ENCODE measurements at regions not wholly inside any gene's neighbourhood (a gene's known extent, or its start where the extent isn't known, plus 50 kb on each side); places are given as distances from the start of the nearest gene placed in this dataset.
"Not testable (repeated sequence)": the region's sequence is repeated elsewhere in the genome, so short reads cannot be mapped to it uniquely, and the experiment has no call there.

- TF ChIP-seq, protein P1, sequence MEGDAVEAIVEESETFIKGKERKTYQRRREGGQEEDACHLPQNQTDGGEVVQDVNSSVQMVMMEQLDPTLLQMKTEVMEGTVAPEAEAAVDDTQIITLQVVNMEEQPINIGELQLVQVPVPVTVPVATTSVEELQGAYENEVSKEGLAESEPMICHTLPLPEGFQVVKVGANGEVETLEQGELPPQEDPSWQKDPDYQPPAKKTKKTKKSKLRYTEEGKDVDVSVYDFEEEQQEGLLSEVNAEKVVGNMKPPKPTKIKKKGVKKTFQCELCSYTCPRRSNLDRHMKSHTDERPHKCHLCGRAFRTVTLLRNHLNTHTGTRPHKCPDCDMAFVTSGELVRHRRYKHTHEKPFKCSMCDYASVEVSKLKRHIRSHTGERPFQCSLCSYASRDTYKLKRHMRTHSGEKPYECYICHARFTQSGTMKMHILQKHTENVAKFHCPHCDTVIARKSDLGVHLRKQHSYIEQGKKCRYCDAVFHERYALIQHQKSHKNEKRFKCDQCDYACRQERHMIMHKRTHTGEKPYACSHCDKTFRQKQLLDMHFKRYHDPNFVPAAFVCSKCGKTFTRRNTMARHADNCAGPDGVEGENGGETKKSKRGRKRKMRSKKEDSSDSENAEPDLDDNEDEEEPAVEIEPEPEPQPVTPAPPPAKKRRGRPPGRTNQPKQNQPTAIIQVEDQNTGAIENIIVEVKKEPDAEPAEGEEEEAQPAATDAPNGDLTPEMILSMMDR (IDR thresholded peaks at IDR 0.05; ENCODE audit: control insufficient read depth, extremely low read depth, insufficient read depth), result no peak
- no peak for DNase-seq (ENCODE audit: low read depth)
- no peak overlapping the region for H3K4me3 ChIP-seq (ENCODE audit: low read depth, low read length)
Measured at GRCh38 chrX:140087875-140088274, 122.6 kb upstream of the CXorf66 start.

- H3K4me3 ChIP-seq (ENCODE audit: low read depth, low read length), result no peak overlapping the region
- TF ChIP-seq, protein P1 (IDR thresholded peaks at IDR 0.05; ENCODE audit: control insufficient read depth, extremely low read depth, insufficient read depth), result no peak
- DNase-seq (ENCODE audit: low read depth), result no peak
Measured at GRCh38 chrX:140086691-140087090, 121.4 kb upstream of the CXorf66 start.

- not testable (repeated sequence) for DNase-seq (ENCODE audit: low read depth); H3K4me3 ChIP-seq (ENCODE audit: low read depth, low read length)
Measured at GRCh38 chrX:140074851-140075250, 109.5 kb upstream of the CXorf66 start.

DNA sequence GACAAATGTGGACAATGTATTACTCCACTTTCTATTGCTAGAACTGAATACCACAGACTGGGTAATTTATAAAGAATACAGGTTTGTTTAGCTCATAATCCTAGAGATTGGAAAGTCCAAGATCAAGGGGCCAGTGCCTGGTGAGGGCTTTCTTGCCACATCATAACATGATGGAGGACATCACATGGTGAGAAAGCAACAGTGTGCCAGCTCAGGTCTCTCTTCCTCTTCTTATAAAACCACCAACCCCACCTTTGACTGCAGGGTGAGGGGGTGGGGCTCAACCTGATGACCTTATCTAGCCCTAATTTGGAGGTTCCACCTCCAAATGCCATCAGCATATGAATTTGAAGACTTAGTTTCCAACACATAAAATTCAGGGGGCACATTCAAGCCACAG is 105.7 kb upstream of the CXorf66 start:
- TF ChIP-seq, protein P1 (IDR thresholded peaks at IDR 0.05; ENCODE audit: control insufficient read depth, extremely low read depth, insufficient read depth), result no peak
- H3K4me3 ChIP-seq (ENCODE audit: low read depth, low read length), result no peak overlapping the region
- no peak for DNase-seq (ENCODE audit: low read depth)

- TF ChIP-seq, protein P1 (IDR thresholded peaks at IDR 0.05; ENCODE audit: control insufficient read depth, extremely low read depth, insufficient read depth), result no peak
- no peak overlapping the region for H3K4me3 ChIP-seq (ENCODE audit: low read depth, low read length)
- no peak for DNase-seq (ENCODE audit: low read depth)
Measured at GRCh38 chrX:140065961-140066662, 100.8 kb upstream of the CXorf66 start.

GRCh38 chrX:140064993-140065392 is 99.7 kb upstream of the CXorf66 start:
- no peak for DNase-seq (ENCODE audit: low read depth)
- TF ChIP-seq, protein P1 (IDR thresholded peaks at IDR 0.05; ENCODE audit: control insufficient read depth, extremely low read depth, insufficient read depth), result no peak
- H3K4me3 ChIP-seq (ENCODE audit: low read depth, low read length), result no peak overlapping the region

GRCh38 chrX:140057001-140057411 is 91.7 kb upstream of the CXorf66 start:
- no peak overlapping the region for H3K4me3 ChIP-seq (ENCODE audit: low read depth, low read length)
- TF ChIP-seq, protein P1 (IDR thresholded peaks at IDR 0.05; ENCODE audit: control insufficient read depth, extremely low read depth, insufficient read depth), result peak; percentile 78
- DNase-seq (ENCODE audit: low read depth), result peak; percentile 21
